ELF-1 (cell line): ENCODE measurements at regions not wholly inside any gene's neighbourhood (a gene's known extent, or its start where the extent isn't known, plus 50 kb on each side); places are given as distances from the start of the nearest gene placed in this dataset.

Experiments used
- DNase-seq: peaks from one replicate; pipeline ENCODE4 v3.0.0-alpha.2; 2016; ENCODE audit warnings: low read depth, low spot score

GRCh38 chr10:109205929-109206585, 717.3 kb downstream of the XPNPEP1 start:
- DNase-seq: no peak

- DNase-seq: no peak
Measured at GRCh38 chr10:109203646-109204353, 719.5 kb downstream of the XPNPEP1 start.

GRCh38 chr10:109202111-109202510, 721.2 kb downstream of the XPNPEP1 start:
- DNase-seq: no peak

GRCh38 chr10:109200646-109201045, 722.7 kb downstream of the XPNPEP1 start:
- no peak for DNase-seq

- DNase-seq: no peak
Measured at GRCh38 chr10:109191823-109192222, 731.5 kb downstream of the XPNPEP1 start.

GRCh38 chr10:109191341-109191740, 732.0 kb downstream of the XPNPEP1 start:
- DNase-seq: no peak

- DNase-seq: no peak
Measured at GRCh38 chr10:109187677-109188076, 735.6 kb downstream of the XPNPEP1 start.

GRCh38 chr10:109183366-109183765, 739.9 kb downstream of the XPNPEP1 start:
- no peak for DNase-seq

- no peak for DNase-seq
Measured at GRCh38 chr10:109178591-109178990, 744.7 kb downstream of the XPNPEP1 start.

- DNase-seq: no peak
Measured at GRCh38 chr10:109174526-109174925, 748.8 kb downstream of the XPNPEP1 start.

GRCh38 chr10:109173937-109174336, 749.4 kb downstream of the XPNPEP1 start:
- no peak for DNase-seq

GRCh38 chr10:109173121-109173520, 750.2 kb downstream of the XPNPEP1 start:
- no peak for DNase-seq

GRCh38 chr10:109166935-109167334, 756.4 kb downstream of the XPNPEP1 start:
- no peak for DNase-seq

GRCh38 chr10:109159351-109159750, 764.0 kb downstream of the XPNPEP1 start:
- no peak for DNase-seq

- DNase-seq: peak; percentile 16
Measured at GRCh38 chr10:109156396-109156795, 766.9 kb downstream of the XPNPEP1 start.

GRCh38 chr10:109149666-109150350, 773.5 kb downstream of the XPNPEP1 start:
- no peak for DNase-seq

- DNase-seq: no peak
Measured at GRCh38 chr10:109127363-109127762, 795.9 kb downstream of the XPNPEP1 start.

- no peak for DNase-seq
Measured at GRCh38 chr10:109126541-109126940, 796.8 kb downstream of the XPNPEP1 start.

- no peak for DNase-seq
Measured at GRCh38 chr10:109126016-109126415, 797.3 kb downstream of the XPNPEP1 start.

GRCh38 chr10:109115179-109115578, 808.1 kb downstream of the XPNPEP1 start:
- DNase-seq: no peak

- DNase-seq: no peak
Measured at GRCh38 chr10:109114579-109114978, 808.7 kb downstream of the XPNPEP1 start.

- no peak for DNase-seq
Measured at GRCh38 chr10:109106604-109107003, 816.7 kb downstream of the XPNPEP1 start.

GRCh38 chr10:109105725-109106124, 817.6 kb downstream of the XPNPEP1 start:
- no peak for DNase-seq
